ENCODE measurements at regions not wholly inside any gene's neighbourhood (a gene's known extent, or its start where the extent isn't known, plus 50 kb on each side); places are given as distances from the start of the nearest gene placed in this dataset.

- no peak for DNase-seq (ENCODE audit: low spot score)
These were observed 60.5 kb downstream of the NR2F2 start for GRCh38 chr15:96390986-96391385.

- DNase-seq (ENCODE audit: low spot score) = peak; percentile 53
These were observed 62.1 kb downstream of the NR2F2 start for GRCh38 chr15:96392380-96393208.

- DNase-seq (ENCODE audit: low spot score) = no peak
These were observed 62.7 kb downstream of the NR2F2 start for GRCh38 chr15:96393209-96393513.

GRCh38 chr15:96395687-96396086 lies 65.2 kb downstream of the NR2F2 start:
- no peak for DNase-seq (ENCODE audit: low spot score)

GRCh38 chr15:96398776-96399175 lies 68.3 kb downstream of the NR2F2 start:
- no peak for DNase-seq (ENCODE audit: low spot score)

- no peak for DNase-seq (ENCODE audit: low spot score)
These were observed 71.9 kb downstream of the NR2F2 start for GRCh38 chr15:96402403-96402802.

GRCh38 chr15:96403071-96403470 lies 72.6 kb downstream of the NR2F2 start:
- no peak for DNase-seq (ENCODE audit: low spot score)

- no peak for DNase-seq (ENCODE audit: low spot score)
These were observed 73.4 kb downstream of the NR2F2 start for GRCh38 chr15:96403932-96404331.

GRCh38 chr15:96404560-96404959 lies 74.1 kb downstream of the NR2F2 start:
- DNase-seq (ENCODE audit: low spot score) = no peak

- no peak for DNase-seq (ENCODE audit: low spot score)
These were observed 75.8 kb downstream of the NR2F2 start for GRCh38 chr15:96406291-96406690.

GRCh38 chr15:96406701-96407100 lies 76.2 kb downstream of the NR2F2 start:
- no peak for DNase-seq (ENCODE audit: low spot score)

- DNase-seq (ENCODE audit: low spot score) = no peak
These were observed 77.0 kb downstream of the NR2F2 start for GRCh38 chr15:96407482-96407881.

GRCh38 chr15:96408591-96409183 lies 78.2 kb downstream of the NR2F2 start:
- no peak for DNase-seq (ENCODE audit: low spot score)

GRCh38 chr15:96409215-96410138 lies 79.0 kb downstream of the NR2F2 start:
- peak; percentile 38 for DNase-seq (ENCODE audit: low spot score)

GRCh38 chr15:96410175-96411055 lies 79.9 kb downstream of the NR2F2 start:
- DNase-seq (ENCODE audit: low spot score) = no peak

GRCh38 chr15:96411056-96412031 lies 80.8 kb downstream of the NR2F2 start:
- DNase-seq (ENCODE audit: low spot score) = no peak

- DNase-seq (ENCODE audit: low spot score) = no peak
These were observed 81.8 kb downstream of the NR2F2 start for GRCh38 chr15:96412045-96412905.

- no peak for DNase-seq (ENCODE audit: low spot score)
These were observed 82.4 kb downstream of the NR2F2 start for GRCh38 chr15:96412906-96413231.

- DNase-seq (ENCODE audit: low spot score) = no peak
These were observed 83.2 kb downstream of the NR2F2 start for GRCh38 chr15:96413657-96414056.

- DNase-seq (ENCODE audit: low spot score) = no peak
These were observed 84.4 kb downstream of the NR2F2 start for GRCh38 chr15:96414875-96415274.
